K562 (cell line): ENCODE measurements at regions not wholly inside any gene's neighbourhood (a gene's known extent, or its start where the extent isn't known, plus 50 kb on each side); places are given as distances from the start of the nearest gene placed in this dataset.

ENCODE experiments used
- C11orf30 ChIP-seq: fragments of 450-650 bp; IDR thresholded peaks from 2 replicates; pipeline ENCODE4 v1.6.1; 2016; ENCODE audit warnings: low read depth, mild to moderate bottlenecking
- EZH2 ChIP-seq: IDR thresholded peaks from 2 replicates; pipeline ENCODE4 v1.6.1; 2012; ENCODE audit warnings: low read depth, mild to moderate bottlenecking, inconsistent platforms, low read length, borderline replicate concordance
- GATA2 ChIP-seq: sonication (generic); formaldehyde crosslinking; IDR thresholded peaks from 2 replicates; pipeline ENCODE4 v1.4.0; 2020; ENCODE audit warnings: mild to moderate bottlenecking, missing genetic modification reagents
- HDGF ChIP-seq: fragments of 450-650 bp; IDR thresholded peaks from 2 replicates; pipeline ENCODE4 v1.6.1; 2016
- KLF1 ChIP-seq: fragments of 450-650 bp; IDR thresholded peaks from 2 replicates; pipeline ENCODE4 v1.6.1; 2016; ENCODE audit warnings: missing genetic modification characterization, missing compliant biosample characterization
- MITF ChIP-seq: IDR thresholded peaks from 2 replicates; pipeline ENCODE4 v1.6.1; 2014; ENCODE audit warnings: antibody characterized with exemption
- NFXL1 ChIP-seq: fragments of 450-650 bp; formaldehyde crosslinking; IDR thresholded peaks from 2 replicates; pipeline ENCODE4 v1.4.0; 2021; ENCODE audit warnings: mild to moderate bottlenecking
- NONO ChIP-seq, 2 experiments: fragments of 200-400 bp in 1 of 2; fragments of 450-650 bp in 1 of 2; formaldehyde crosslinking in 1 of 2; IDR thresholded peaks; 2 replicates each; pipeline ENCODE4 v1.6.1; 2017; ENCODE audit warnings: low read depth in 2 of 2, mild to moderate bottlenecking in 2 of 2, moderate library complexity in 2 of 2, low read length in 1 of 2
- NR4A1 ChIP-seq, 2 experiments: fragments of 250-450 bp in 1 of 2; fragments of 450-650 bp in 1 of 2; sonication (Bioruptor Pico) in 1 of 2; IDR thresholded peaks; 2 replicates each; pipeline versions ENCODE4 v1.4.0 to v1.6.1; 2016 to 2020; ENCODE audit warnings: mild to moderate bottlenecking in 2 of 2, missing compliant biosample characterization in 1 of 2, missing genetic modification characterization in 1 of 2, moderate library complexity in 1 of 2
- PRPF4 ChIP-seq: fragments of 200-400 bp; formaldehyde crosslinking; IDR thresholded peaks from one replicate; pipeline ENCODE4 v1.6.1; 2017; ENCODE audit warnings: low read length, low read depth, mild to moderate bottlenecking; ENCODE audit not compliant: insufficient read depth, poor library complexity, severe bottlenecking
- SIRT6 ChIP-seq: IDR thresholded peaks from one replicate; pipeline ENCODE4 v1.6.1; 2012; ENCODE audit warnings: low read depth, mild to moderate bottlenecking, control low read depth, inconsistent platforms, low read length, moderate library complexity
- TRIM24 ChIP-seq, 2 experiments: fragments of 450-650 bp; IDR thresholded peaks; 2 replicates each; pipeline ENCODE4 v1.6.1; 2016
- ZNF184 ChIP-seq: sonication (generic); formaldehyde crosslinking; IDR thresholded peaks from 2 replicates; pipeline ENCODE4 v1.5.0; 2020; ENCODE audit warnings: missing genetic modification reagents
- ZNF282 ChIP-seq: sonication (generic); formaldehyde crosslinking; IDR thresholded peaks from 2 replicates; pipeline ENCODE4 v1.8.1; 2023; ENCODE audit warnings: missing genetic modification reagents
- ZNF311 ChIP-seq: fragments of 250-450 bp; sonication (Bioruptor Pico); IDR thresholded peaks from 2 replicates; pipeline ENCODE4 v1.4.0; 2020; ENCODE audit warnings: mild to moderate bottlenecking, moderate library complexity
- ZNF318 ChIP-seq, 2 experiments: fragments of 450-650 bp; IDR thresholded peaks; 2 replicates each; pipeline ENCODE4 v1.6.1; 2016; ENCODE audit warnings: mild to moderate bottlenecking in 2 of 2, borderline replicate concordance in 1 of 2, low read depth in 1 of 2, moderate library complexity in 1 of 2
- ZNF696 ChIP-seq: fragments of 250-450 bp; sonication (Bioruptor Pico); conservative IDR thresholded peaks from 2 replicates; pipeline ENCODE4 v1.4.0; 2020; ENCODE audit warnings: mild to moderate bottlenecking, moderate library complexity
- TF ChIP-seq, protein P1 (sequence below): IDR thresholded peaks from 2 replicates; pipeline ENCODE4 v1.6.1; 2012; ENCODE audit warnings: low read depth, low read length, improper control_type of control experiment, borderline replicate concordance

DNA sequence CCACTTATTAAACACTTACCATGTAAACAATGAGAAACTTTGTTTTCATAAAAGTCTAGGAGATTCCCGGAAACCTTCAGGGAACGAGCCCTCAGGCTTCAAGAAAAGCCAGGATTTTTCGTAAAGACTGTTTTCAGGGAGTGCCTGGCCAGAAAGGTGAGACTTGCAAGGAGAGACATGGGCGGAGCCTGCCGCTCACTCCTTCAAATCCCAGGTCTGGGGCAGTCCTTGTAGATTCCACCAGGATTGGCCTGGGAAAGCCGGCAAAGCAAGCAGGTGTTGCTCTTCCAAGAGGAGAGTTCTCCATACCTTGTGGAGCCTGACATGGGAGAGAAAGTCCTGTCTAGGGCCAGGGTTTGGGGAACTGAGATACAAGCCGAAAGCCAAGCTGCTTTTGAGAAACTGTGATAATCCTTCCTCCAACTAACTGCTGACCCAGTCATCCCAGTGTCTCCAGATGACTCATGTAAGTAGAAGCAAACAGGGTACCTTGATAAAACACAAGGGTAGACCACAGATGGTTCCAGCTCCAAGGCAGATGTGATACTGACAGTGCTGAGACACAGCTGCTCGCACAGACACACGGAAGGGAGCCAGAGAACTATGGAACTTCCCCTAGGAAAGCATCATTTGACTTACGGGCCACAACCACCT, 69.4 kb upstream of the NAA20 start (continued):
- TF ChIP-seq ZNF696 (CRISPR knock-in tag) = no peak
- no peak for TF ChIP-seq ZNF311 (CRISPR knock-in tag)
- no peak for TF ChIP-seq EZH2
- TF ChIP-seq GATA2 (CRISPR knock-in tag) = no peak
- TF ChIP-seq ZNF184 (CRISPR knock-in tag) = no peak
- no peak for TF ChIP-seq NFXL1
- TF ChIP-seq, protein P1, sequence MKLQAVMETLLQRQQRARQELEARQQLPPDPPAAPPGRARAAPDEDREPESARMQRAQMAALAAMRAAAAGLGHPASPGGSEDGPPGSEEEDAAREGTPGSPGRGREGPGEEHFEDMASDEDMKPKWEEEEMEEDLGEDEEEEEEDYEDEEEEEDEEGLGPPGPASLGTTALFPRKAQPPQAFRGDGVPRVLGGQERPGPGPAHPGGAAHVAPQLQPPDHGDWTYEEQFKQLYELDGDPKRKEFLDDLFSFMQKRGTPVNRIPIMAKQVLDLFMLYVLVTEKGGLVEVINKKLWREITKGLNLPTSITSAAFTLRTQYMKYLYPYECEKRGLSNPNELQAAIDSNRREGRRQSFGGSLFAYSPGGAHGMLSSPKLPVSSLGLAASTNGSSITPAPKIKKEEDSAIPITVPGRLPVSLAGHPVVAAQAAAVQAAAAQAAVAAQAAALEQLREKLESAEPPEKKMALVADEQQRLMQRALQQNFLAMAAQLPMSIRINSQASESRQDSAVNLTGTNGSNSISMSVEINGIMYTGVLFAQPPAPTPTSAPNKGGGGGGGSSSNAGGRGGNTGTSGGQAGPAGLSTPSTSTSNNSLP = no peak
- TF ChIP-seq PRPF4 = no peak
- TF ChIP-seq NR4A1 (CRISPR knock-in tag; IDR thresholded peaks at IDR 0.05) = no peak
- TF ChIP-seq NR4A1 (tag; IDR thresholded peaks at IDR 0.05) = no peak
- no peak for TF ChIP-seq KLF1 (tag)
- peak; percentile 91 to 93 for TF ChIP-seq TRIM24 (IDR thresholded peaks at IDR 0.05)
- TF ChIP-seq C11orf30 = peak; percentile 96
- no peak for TF ChIP-seq MITF
- no peak for TF ChIP-seq HDGF
- no peak for TF ChIP-seq NONO (IDR thresholded peaks at IDR 0.05; ENCODE audit: low read depth in 2 of 2, low read length in 1 of 2)
- no peak for TF ChIP-seq SIRT6
- no peak for TF ChIP-seq ZNF282 (CRISPR knock-in tag)
- no peak for TF ChIP-seq ZNF318 (IDR thresholded peaks at IDR 0.05; ENCODE audit: borderline replicate concordance in 1 of 2, low read depth in 1 of 2)
